WTC11 (cell line): ENCODE measurements at regions not wholly inside any gene's neighbourhood (a gene's known extent, or its start where the extent isn't known, plus 50 kb on each side); places are given as distances from the start of the nearest gene placed in this dataset.
"Not testable (repeated sequence)": the region's sequence is repeated elsewhere in the genome, so short reads cannot be mapped to it uniquely, and the experiment has no call there.

Source experiments
- ATAC-seq: fragments of 200-7000 bp; cut with Tn5 transposase; 2 replicates; pipeline ENCODE4 v1.10.0; 2021; ENCODE audit warnings: mild to moderate bottlenecking, moderate library complexity
- CTCF ChIA-PET: fragments of 300-600 bp; sonication (Branson Sonifier 250); formaldehyde crosslinking; loops from one replicate; lab custom pipeline; 2021; ENCODE audit warnings: antibody characterized with exemption; lab: Charles Lee
- POLR2A ChIA-PET: fragments of 350-600 bp; sonication (Branson Sonifier 250); formaldehyde crosslinking; loops from one replicate; lab custom pipeline; 2021; ENCODE audit warnings: antibody characterized with exemption; lab: Charles Lee
- DNase-seq: peaks from one replicate; pipeline ENCODE4 v3.0.0; 2021; ENCODE audit warnings: low spot score
- H3K27ac Mint-ChIP-seq: 2 replicates; pipeline ENCODE4 v1.8.0; 2021; ENCODE audit warnings: mixed read lengths
- H3K27me3 Mint-ChIP-seq: 2 replicates; pipeline ENCODE4 v1.8.0; 2021; ENCODE audit warnings: low read depth, mild to moderate bottlenecking, moderate library complexity, mixed read lengths
- H3K36me3 Mint-ChIP-seq: 2 replicates; pipeline ENCODE4 v1.8.0; 2021; ENCODE audit warnings: mixed read lengths
- H3K4me1 Mint-ChIP-seq: 2 replicates; pipeline ENCODE4 v1.8.0; 2022; ENCODE audit warnings: mixed read lengths
- H3K4me3 Mint-ChIP-seq: 2 replicates; pipeline ENCODE4 v1.8.0; 2021; ENCODE audit warnings: mild to moderate bottlenecking, moderate library complexity, mixed read lengths
- H3K9me3 Mint-ChIP-seq: 2 replicates; pipeline ENCODE4 v1.8.0; 2021; ENCODE audit warnings: mixed read lengths
- ATF2 ChIP-seq: sonication (generic); formaldehyde crosslinking; IDR thresholded peaks from 2 replicates; pipeline ENCODE4 v1.8.1; 2022; ENCODE audit warnings: low read depth, missing genetic modification reagents, borderline replicate concordance
- CTCF ChIP-seq: fragments of 200-600 bp; IDR thresholded peaks from 2 replicates; pipeline ENCODE4 v1.8.0; 2022; ENCODE audit warnings: antibody characterized with exemption
- EMX1 ChIP-seq: fragments of 250-450 bp; sonication (Bioruptor Pico); IDR thresholded peaks from 2 replicates; pipeline ENCODE4 v1.8.0; 2021; ENCODE audit warnings: mild to moderate bottlenecking
- ESRRA ChIP-seq: sonication (generic); formaldehyde crosslinking; IDR thresholded peaks from 2 replicates; pipeline ENCODE4 v1.8.1; 2022; ENCODE audit warnings: mild to moderate bottlenecking, missing genetic modification reagents, borderline replicate concordance
- ETV6 ChIP-seq: sonication (generic); formaldehyde crosslinking; IDR thresholded peaks from 2 replicates; pipeline ENCODE4 v1.8.1; 2022; ENCODE audit warnings: mild to moderate bottlenecking, missing genetic modification reagents
- FOXJ3 ChIP-seq: sonication (generic); formaldehyde crosslinking; IDR thresholded peaks from 2 replicates; pipeline ENCODE4 v1.9.0; 2021; ENCODE audit warnings: missing genetic modification reagents, mild to moderate bottlenecking, borderline replicate concordance
- FOXK1 ChIP-seq: sonication (generic); formaldehyde crosslinking; IDR thresholded peaks from 2 replicates; pipeline ENCODE4 v1.8.0; 2022; ENCODE audit warnings: mild to moderate bottlenecking, moderate library complexity, missing genetic modification reagents
- FOXP4 ChIP-seq: sonication (generic); formaldehyde crosslinking; IDR thresholded peaks from 2 replicates; pipeline ENCODE4 v1.8.0; 2022; ENCODE audit warnings: mild to moderate bottlenecking, missing genetic modification reagents
- HMGA2 ChIP-seq: fragments of 250-450 bp; sonication (Bioruptor Pico); IDR thresholded peaks from 2 replicates; pipeline ENCODE4 v1.4.0; 2021; ENCODE audit warnings: mild to moderate bottlenecking, moderate library complexity
- JAZF1 ChIP-seq: fragments of 250-450 bp; sonication (Bioruptor Pico); IDR thresholded peaks from 2 replicates; pipeline ENCODE4 v1.9.0; 2021; ENCODE audit warnings: moderate library complexity, mild to moderate bottlenecking, inconsistent platforms
- JUN ChIP-seq: sonication (generic); formaldehyde crosslinking; IDR thresholded peaks from 2 replicates; pipeline ENCODE4 v1.8.0; 2023; ENCODE audit warnings: mild to moderate bottlenecking, missing genetic modification reagents
- NFATC4 ChIP-seq: fragments of 250-450 bp; sonication (Bioruptor Pico); IDR thresholded peaks from 2 replicates; pipeline ENCODE4 v1.9.0; 2021; ENCODE audit warnings: mild to moderate bottlenecking
- NFE2L1 ChIP-seq: sonication (generic); formaldehyde crosslinking; IDR thresholded peaks from 2 replicates; pipeline ENCODE4 v1.8.1; 2023; ENCODE audit warnings: missing genetic modification reagents
- OVOL2 ChIP-seq: fragments of 250-450 bp; sonication (Bioruptor Pico); IDR thresholded peaks from 2 replicates; pipeline ENCODE4 v1.9.0; 2021; ENCODE audit warnings: mild to moderate bottlenecking, borderline replicate concordance
- SOX15 ChIP-seq: fragments of 250-450 bp; sonication (Bioruptor Pico); IDR thresholded peaks from 2 replicates; pipeline ENCODE4 v1.9.0; 2021; ENCODE audit warnings: mild to moderate bottlenecking
- TP53 ChIP-seq: sonication (generic); formaldehyde crosslinking; IDR thresholded peaks from 2 replicates; pipeline ENCODE4 v1.8.1; 2023; ENCODE audit warnings: mild to moderate bottlenecking, missing genetic modification reagents
- ZNF121 ChIP-seq: sonication (generic); formaldehyde crosslinking; IDR thresholded peaks from 2 replicates; pipeline ENCODE4 v1.8.0; 2023; ENCODE audit warnings: missing genetic modification reagents
- ZNF138 ChIP-seq: sonication (generic); formaldehyde crosslinking; conservative IDR thresholded peaks from 2 replicates; pipeline ENCODE4 v1.8.1; 2022; ENCODE audit warnings: mild to moderate bottlenecking, moderate library complexity, missing genetic modification reagents
- ZNF219 ChIP-seq: sonication (generic); formaldehyde crosslinking; IDR thresholded peaks from 2 replicates; pipeline ENCODE4 v1.8.0; 2023; ENCODE audit warnings: missing genetic modification reagents, mild to moderate bottlenecking, borderline replicate concordance
- ZNF232 ChIP-seq: sonication (generic); formaldehyde crosslinking; IDR thresholded peaks from 2 replicates; pipeline ENCODE4 v1.8.0; 2022; ENCODE audit warnings: mild to moderate bottlenecking, missing genetic modification reagents
- ZNF416 ChIP-seq: fragments of 250-450 bp; sonication (Bioruptor Pico); IDR thresholded peaks from 2 replicates; pipeline ENCODE4 v1.9.0; 2021; ENCODE audit warnings: mild to moderate bottlenecking, inconsistent platforms
- ZSCAN18 ChIP-seq: fragments of 250-450 bp; sonication (Bioruptor Pico); IDR thresholded peaks from 2 replicates; pipeline ENCODE4 v2.1.2; 2022; ENCODE audit warnings: mild to moderate bottlenecking, moderate library complexity
- TF ChIP-seq, protein P1 (sequence below): sonication (generic); formaldehyde crosslinking; IDR thresholded peaks from 2 replicates; pipeline ENCODE4 v1.8.0; 2023; ENCODE audit warnings: missing genetic modification reagents
- TF ChIP-seq, protein P2 (sequence below): sonication (generic); formaldehyde crosslinking; IDR thresholded peaks from 2 replicates; pipeline ENCODE4 v1.8.1; 2023; ENCODE audit warnings: mild to moderate bottlenecking, missing genetic modification reagents, moderate library complexity
- TF ChIP-seq, protein P3 (sequence below): sonication (generic); formaldehyde crosslinking; IDR thresholded peaks from 2 replicates; pipeline ENCODE4 v1.8.1; 2023; ENCODE audit warnings: mild to moderate bottlenecking, missing genetic modification reagents

GRCh38 chr22:49454726-49455125 lies 372.9 kb downstream of the BRD1 start:
- TF ChIP-seq ZNF138 (CRISPR knock-in tag) (no peak), FOXK1 (no peak), ATF2 (CRISPR knock-in tag) (no peak), FOXP4 (CRISPR knock-in tag) (no peak), SOX15 (CRISPR knock-in tag) (no peak), FOXJ3 (CRISPR knock-in tag) (no peak), ZNF416 (no peak), ZNF232 (no peak)
- TF ChIP-seq, protein P1, sequence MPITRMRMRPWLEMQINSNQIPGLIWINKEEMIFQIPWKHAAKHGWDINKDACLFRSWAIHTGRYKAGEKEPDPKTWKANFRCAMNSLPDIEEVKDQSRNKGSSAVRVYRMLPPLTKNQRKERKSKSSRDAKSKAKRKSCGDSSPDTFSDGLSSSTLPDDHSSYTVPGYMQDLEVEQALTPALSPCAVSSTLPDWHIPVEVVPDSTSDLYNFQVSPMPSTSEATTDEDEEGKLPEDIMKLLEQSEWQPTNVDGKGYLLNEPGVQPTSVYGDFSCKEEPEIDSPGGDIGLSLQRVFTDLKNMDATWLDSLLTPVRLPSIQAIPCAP = no peak
- Mint-ChIP-seq H3K4me1 (peaks cover 34% of the 10 kb centered on the region), H3K27ac (no peak overlapping the region), H3K9me3 (no peaks in the 10 kb centered on the region), H3K4me3 (no peak overlapping the region), H3K36me3 (no peaks in the 10 kb centered on the region), H3K27me3 (peaks cover 4% of the 10 kb centered on the region)
- ChIA-PET POLR2A (no interaction called here), CTCF (no interaction called here)
- DNase-seq (no peak), ATAC-seq (no peak)

GRCh38 chr22:49453771-49454170 lies 373.9 kb downstream of the BRD1 start:
- no peak for ATAC-seq
- Mint-ChIP-seq H3K36me3 (no peaks in the 10 kb centered on the region), H3K4me3 (no peak overlapping the region), H3K27me3 (peaks cover 4% of the 10 kb centered on the region), H3K4me1 (peaks cover 43% of the 10 kb centered on the region), H3K9me3 (no peaks in the 10 kb centered on the region), H3K27ac (no peak overlapping the region)
- TF ChIP-seq ZNF121 (CRISPR knock-in tag) = no peak
- TF ChIP-seq, protein P2, sequence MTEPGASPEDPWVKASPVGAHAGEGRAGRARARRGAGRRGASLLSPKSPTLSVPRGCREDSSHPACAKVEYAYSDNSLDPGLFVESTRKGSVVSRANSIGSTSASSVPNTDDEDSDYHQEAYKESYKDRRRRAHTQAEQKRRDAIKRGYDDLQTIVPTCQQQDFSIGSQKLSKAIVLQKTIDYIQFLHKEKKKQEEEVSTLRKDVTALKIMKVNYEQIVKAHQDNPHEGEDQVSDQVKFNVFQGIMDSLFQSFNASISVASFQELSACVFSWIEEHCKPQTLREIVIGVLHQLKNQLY = no peak
- no peak for TF ChIP-seq EMX1 (CRISPR knock-in tag)
- no peak for TF ChIP-seq CTCF
- TF ChIP-seq, protein P3, sequence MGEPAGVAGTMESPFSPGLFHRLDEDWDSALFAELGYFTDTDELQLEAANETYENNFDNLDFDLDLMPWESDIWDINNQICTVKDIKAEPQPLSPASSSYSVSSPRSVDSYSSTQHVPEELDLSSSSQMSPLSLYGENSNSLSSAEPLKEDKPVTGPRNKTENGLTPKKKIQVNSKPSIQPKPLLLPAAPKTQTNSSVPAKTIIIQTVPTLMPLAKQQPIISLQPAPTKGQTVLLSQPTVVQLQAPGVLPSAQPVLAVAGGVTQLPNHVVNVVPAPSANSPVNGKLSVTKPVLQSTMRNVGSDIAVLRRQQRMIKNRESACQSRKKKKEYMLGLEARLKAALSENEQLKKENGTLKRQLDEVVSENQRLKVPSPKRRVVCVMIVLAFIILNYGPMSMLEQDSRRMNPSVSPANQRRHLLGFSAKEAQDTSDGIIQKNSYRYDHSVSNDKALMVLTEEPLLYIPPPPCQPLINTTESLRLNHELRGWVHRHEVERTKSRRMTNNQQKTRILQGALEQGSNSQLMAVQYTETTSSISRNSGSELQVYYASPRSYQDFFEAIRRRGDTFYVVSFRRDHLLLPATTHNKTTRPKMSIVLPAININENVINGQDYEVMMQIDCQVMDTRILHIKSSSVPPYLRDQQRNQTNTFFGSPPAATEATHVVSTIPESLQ = no peak
- TF ChIP-seq OVOL2 (CRISPR knock-in tag) = no peak
- TF ChIP-seq HMGA2 (CRISPR knock-in tag) = no peak
- no peak for TF ChIP-seq ESRRA (CRISPR knock-in tag)
- no peak for TF ChIP-seq ZSCAN18 (CRISPR knock-in tag)
- no peak for TF ChIP-seq JAZF1 (CRISPR knock-in tag)
- no peak for TF ChIP-seq ZNF219 (CRISPR knock-in tag)
- TF ChIP-seq NFATC4 (CRISPR knock-in tag) = no peak
- no peak for TF ChIP-seq TP53 (CRISPR knock-in tag)
- TF ChIP-seq JUN (CRISPR knock-in tag) = no peak
- TF ChIP-seq ETV6 (CRISPR knock-in tag) = no peak
- no peak for TF ChIP-seq NFE2L1
- POLR2A ChIA-PET = no interaction called here
- CTCF ChIA-PET = no interaction called here
- DNase-seq = no peak

DNA sequence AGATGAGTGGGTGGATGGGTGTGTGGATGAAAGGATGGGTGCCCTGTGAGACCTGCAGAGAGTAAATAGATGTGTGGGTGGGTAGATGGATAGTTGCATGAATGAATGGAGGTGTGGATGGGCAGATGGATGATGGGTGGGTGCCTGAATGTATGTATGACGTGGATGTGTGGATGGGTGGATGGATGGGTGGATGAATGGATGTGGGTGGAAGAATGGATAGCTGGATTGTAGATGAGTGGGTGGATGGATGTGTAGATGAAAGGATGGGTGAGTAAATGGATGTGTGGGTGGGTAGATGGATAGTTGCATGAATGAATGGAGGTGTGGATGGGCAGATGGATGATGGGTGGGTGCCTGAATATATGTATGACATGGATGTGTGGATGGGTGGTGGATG lies 374.7 kb downstream of the BRD1 start:
- ATAC-seq, CTCF ChIA-PET: not testable (repeated sequence)

More for the DNA sequence above, 374.7 kb downstream of the BRD1 start:
- H3K4me1 Mint-ChIP-seq = peaks cover 47% of the 10 kb centered on the region
- H3K4me3 Mint-ChIP-seq, H3K27me3 Mint-ChIP-seq, H3K36me3 Mint-ChIP-seq, DNase-seq, POLR2A ChIA-PET, H3K9me3 Mint-ChIP-seq, H3K27ac Mint-ChIP-seq: not testable (repeated sequence)
